Bronchial epithelial cell (primary cell): ENCODE measurements at regions not wholly inside any gene's neighbourhood (a gene's known extent, or its start where the extent isn't known, plus 50 kb on each side); places are given as distances from the start of the nearest gene placed in this dataset.

Experiments used
- DNase-seq: peaks from one replicate; pipeline ENCODE4 v3.0.0-alpha.2; 2010; ENCODE audit warnings: low read depth
- FAIRE-seq: peaks from 2 replicates; lab custom pipeline; 2011; peaks lifted over from hg19 to GRCh38; lab: Jason Lieb, UNC
- H3K27me3 ChIP-seq: 2 replicates; pipeline ENCODE4 v1.5.1; 2011; ENCODE audit warnings: low read length; ENCODE audit not compliant: control insufficient read depth, insufficient read depth
- H3K36me3 ChIP-seq: 2 replicates; pipeline ENCODE4 v1.5.1; 2011; ENCODE audit warnings: low read length; ENCODE audit not compliant: control insufficient read depth, insufficient read depth
- H3K4me3 ChIP-seq: 2 replicates; pipeline ENCODE4 v1.5.1; 2011; ENCODE audit warnings: mild to moderate bottlenecking, low read depth, low read length, control low read depth
- CTCF ChIP-seq: IDR thresholded peaks from 2 replicates; pipeline ENCODE4 v1.5.1; 2011; ENCODE audit warnings: mild to moderate bottlenecking, moderate library complexity, low read length, control low read depth, inconsistent platforms; ENCODE audit not compliant: insufficient read depth, severe bottlenecking

DNA sequence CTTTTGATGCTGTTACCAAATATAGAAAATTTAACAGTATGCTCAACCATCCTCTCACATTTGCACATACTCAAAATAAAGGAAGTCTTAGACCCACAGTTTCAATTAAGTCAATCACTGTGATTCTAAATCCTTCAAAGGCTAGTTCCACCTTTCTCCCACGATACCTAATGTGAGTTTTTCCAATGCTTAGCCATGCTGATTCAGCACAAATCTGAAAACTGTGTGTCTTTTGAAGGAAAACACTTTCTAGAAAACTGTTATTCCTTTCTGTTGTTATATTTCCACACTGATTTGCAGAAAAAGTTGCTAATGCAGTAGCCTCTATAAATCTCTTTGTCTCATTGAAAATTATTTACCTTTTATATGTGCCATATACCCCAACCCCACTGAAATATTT, 645.7 kb downstream of the PRR16 start:
- no peak for DNase-seq
- Histone ChIP-seq H3K4me3 (no peak overlapping the region), H3K27me3 (no peaks in the 10 kb centered on the region), H3K36me3 (no peaks in the 10 kb centered on the region)
- no peak for TF ChIP-seq CTCF
- no peak for FAIRE-seq

GRCh38 chr5:121121786-121122185, 657.7 kb downstream of the PRR16 start:
- no peak for FAIRE-seq
- DNase-seq = no peak
- no peak for TF ChIP-seq CTCF
- Histone ChIP-seq H3K27me3 (no peaks in the 10 kb centered on the region), H3K4me3 (no peak overlapping the region), H3K36me3 (no peaks in the 10 kb centered on the region)

GRCh38 chr5:121138495-121138907, 674.4 kb downstream of the PRR16 start:
- Histone ChIP-seq H3K27me3 (no peaks in the 10 kb centered on the region), H3K36me3 (no peaks in the 10 kb centered on the region), H3K4me3 (no peak overlapping the region)
- TF ChIP-seq CTCF = no peak
- no peak for DNase-seq
- no peak for FAIRE-seq

GRCh38 chr5:121138952-121139351, 674.9 kb downstream of the PRR16 start:
- FAIRE-seq = no peak

DNA sequence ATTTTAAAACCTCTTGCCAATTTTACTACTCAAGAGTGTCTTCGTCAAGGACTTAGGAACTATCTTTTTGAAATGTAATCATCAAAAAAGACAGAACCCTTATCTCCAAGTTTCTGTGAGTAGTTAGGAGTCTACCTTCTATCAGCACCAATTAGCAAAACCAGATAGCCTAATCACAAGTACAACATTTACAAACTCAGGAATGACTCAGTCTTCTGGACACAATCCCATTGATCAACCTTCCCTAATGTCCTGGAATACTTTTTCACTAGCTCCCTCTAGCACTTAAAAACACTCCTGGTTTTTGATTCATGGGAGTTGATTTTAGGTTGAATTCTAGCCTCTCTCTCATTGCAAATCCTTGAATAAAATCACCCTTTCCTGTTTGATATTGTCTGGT, 680.7 kb downstream of the PRR16 start:
- peak; percentile 56 for DNase-seq
- no peak for TF ChIP-seq CTCF

More at GRCh38 chr5:121138952-121139351, 674.9 kb downstream of the PRR16 start:
- no peak for DNase-seq
- Histone ChIP-seq H3K4me3 (no peak overlapping the region), H3K36me3 (no peaks in the 10 kb centered on the region), H3K27me3 (no peaks in the 10 kb centered on the region)
- TF ChIP-seq CTCF = no peak

GRCh38 chr5:121151534-121151933, 687.4 kb downstream of the PRR16 start:
- Histone ChIP-seq H3K4me3 (no peak overlapping the region), H3K36me3 (no peaks in the 10 kb centered on the region), H3K27me3 (no peaks in the 10 kb centered on the region)
- FAIRE-seq (no peak), DNase-seq (peak; percentile 18)
- no peak for TF ChIP-seq CTCF

More for the DNA sequence above, 680.7 kb downstream of the PRR16 start:
- FAIRE-seq = peak; percentile 18
- no peak overlapping the region for H3K4me3 ChIP-seq
- H3K36me3 ChIP-seq = no peaks in the 10 kb centered on the region
- no peaks in the 10 kb centered on the region for H3K27me3 ChIP-seq
